OCI-LY1 (cell line): ENCODE measurements at regions not wholly inside any gene's neighbourhood (a gene's known extent, or its start where the extent isn't known, plus 50 kb on each side); places are given as distances from the start of the nearest gene placed in this dataset.

Experiments used
- H2AFZ ChIP-seq: fragments of 200-600 bp; sonication (generic), shearing (Covaris generic); 2 replicates; pipeline ENCODE4 v1.6.0; 2014; ENCODE audit warnings: antibody characterized with exemption, mild to moderate bottlenecking, low read length
- H3F3A ChIP-seq: fragments of 200-600 bp; sonication (generic), shearing (Covaris generic); 2 replicates; pipeline ENCODE4 v1.6.0; 2014; ENCODE audit warnings: mild to moderate bottlenecking, antibody characterized with exemption, low read length, moderate library complexity; ENCODE audit not compliant: insufficient read depth
- H3K27ac ChIP-seq: fragments of 200-600 bp; sonication (generic); 2 replicates; pipeline ENCODE4 v1.5.1; 2014; ENCODE audit warnings: low read length, mixed run types, mild to moderate bottlenecking, low read depth; ENCODE audit not compliant: poor library complexity, severe bottlenecking
- H3K27me3 ChIP-seq: fragments of 200-600 bp; sonication (generic); 2 replicates; pipeline ENCODE4 v1.6.0; 2014; ENCODE audit warnings: antibody characterized with exemption, mild to moderate bottlenecking, low read length, moderate library complexity; ENCODE audit not compliant: insufficient read depth
- H3K36me3 ChIP-seq: fragments of 200-600 bp; sonication (generic); 2 replicates; pipeline ENCODE4 v1.6.1; 2014; ENCODE audit warnings: mild to moderate bottlenecking, antibody characterized with exemption, low read length, moderate library complexity, mixed read lengths; ENCODE audit not compliant: insufficient read depth
- H3K4me1 ChIP-seq: fragments of 200-600 bp; sonication (generic); 2 replicates; pipeline ENCODE4 v1.5.1; 2014; ENCODE audit warnings: mild to moderate bottlenecking, low read length, moderate library complexity; ENCODE audit not compliant: insufficient read depth, severe bottlenecking
- H3K4me2 ChIP-seq: fragments of 200-600 bp; sonication (generic), shearing (Covaris generic); 2 replicates; pipeline ENCODE4 v1.6.1; 2014; ENCODE audit warnings: low read length
- H3K4me3 ChIP-seq: fragments of 200-600 bp; sonication (generic); 2 replicates; pipeline ENCODE4 v1.5.1; 2014; ENCODE audit warnings: low read length, low read depth, mild to moderate bottlenecking, mixed read lengths; ENCODE audit not compliant: poor library complexity, severe bottlenecking
- H3K79me2 ChIP-seq: fragments of 200-600 bp; shearing (Covaris generic); 2 replicates; pipeline ENCODE4 v1.6.1; 2016; ENCODE audit warnings: mixed run types, low read length, mixed read lengths; ENCODE audit not compliant: insufficient read depth
- H3K9ac ChIP-seq: fragments of 200-600 bp; sonication (generic), shearing (Covaris generic); 2 replicates; pipeline ENCODE4 v1.6.1; 2014; ENCODE audit warnings: mild to moderate bottlenecking, low read length, mixed read lengths
- H3K9me2 ChIP-seq: fragments of 200-600 bp; sonication (generic), shearing (Covaris generic); 2 replicates; pipeline ENCODE4 v1.6.1; 2014; ENCODE audit warnings: low read depth, mild to moderate bottlenecking, low read length, mixed read lengths
- H3K9me3 ChIP-seq: fragments of 200-600 bp; shearing (Covaris generic); 2 replicates; pipeline ENCODE4 v1.6.1; 2014; ENCODE audit warnings: low read length, mixed read lengths
- H4K20me1 ChIP-seq: fragments of 200-600 bp; sonication (generic), shearing (Covaris generic); 2 replicates; pipeline ENCODE4 v1.6.0; 2016; ENCODE audit warnings: mild to moderate bottlenecking, low read length; ENCODE audit not compliant: insufficient read depth
- CTCF ChIP-seq: fragments of 200-600 bp; sonication (generic), shearing (Covaris generic); IDR thresholded peaks from 2 replicates; pipeline ENCODE4 v1.5.1; 2017; ENCODE audit warnings: mild to moderate bottlenecking, antibody characterized with exemption, low read length, moderate library complexity, mixed read lengths
- EZH2 ChIP-seq: fragments of 200-600 bp; sonication (generic), shearing (Covaris generic); IDR thresholded peaks from 2 replicates; pipeline ENCODE4 v1.8.0; 2017; ENCODE audit warnings: borderline replicate concordance, mixed run types, mild to moderate bottlenecking, antibody characterized with exemption, low read length, moderate library complexity, mixed read lengths

GRCh38 chr1:5465281-5465711 is 526.9 kb downstream of the NPHP4 start:
- Histone ChIP-seq H3K9me2 (no peaks in the 10 kb centered on the region), H2AFZ (no peak overlapping the region), H3K27me3 (peaks cover 6% of the 10 kb centered on the region; the same call in 1 of the 2 replicates), H4K20me1 (no peaks in the 10 kb centered on the region), H3K4me3 (no peak overlapping the region), H3F3A (no peaks in the 10 kb centered on the region), H3K9ac (no peak overlapping the region), H3K36me3 (no peaks in the 10 kb centered on the region), H3K79me2 (no peaks in the 10 kb centered on the region), H3K4me1 (no peaks in the 10 kb centered on the region), H3K9me3 (no peaks in the 10 kb centered on the region), H3K27ac (no peak overlapping the region), H3K4me2 (no peak overlapping the region)
- TF ChIP-seq CTCF (no peak), EZH2 (no peak)

- TF ChIP-seq CTCF (no peak), EZH2 (no peak)
- no peak overlapping the region for H3K4me2 ChIP-seq
- H3K9me3 ChIP-seq, result no peaks in the 10 kb centered on the region
- H3K79me2 ChIP-seq, result no peaks in the 10 kb centered on the region
- H3K27me3 ChIP-seq, result peaks cover 6% of the 10 kb centered on the region; the same call in 1 of the 2 replicates
- H2AFZ ChIP-seq, result no peak overlapping the region
- H3K9me2 ChIP-seq, result no peaks in the 10 kb centered on the region
- no peaks in the 10 kb centered on the region for H4K20me1 ChIP-seq
- no peaks in the 10 kb centered on the region for H3K36me3 ChIP-seq
- no peak overlapping the region for H3K27ac ChIP-seq
- no peaks in the 10 kb centered on the region for H3F3A ChIP-seq
- H3K4me1 ChIP-seq, result no peaks in the 10 kb centered on the region
- no peak overlapping the region for H3K9ac ChIP-seq
- no peak overlapping the region for H3K4me3 ChIP-seq
Measured at GRCh38 chr1:5464366-5464765, 527.9 kb downstream of the NPHP4 start.

GRCh38 chr1:5460974-5461373 is 531.3 kb downstream of the NPHP4 start:
- no peak overlapping the region for H3K9ac ChIP-seq
- no peaks in the 10 kb centered on the region for H3K9me2 ChIP-seq
- no peaks in the 10 kb centered on the region for H3K4me1 ChIP-seq
- H3K79me2 ChIP-seq, result no peaks in the 10 kb centered on the region
- no peak overlapping the region for H3K4me2 ChIP-seq
- TF ChIP-seq CTCF (no peak), EZH2 (no peak)
- no peaks in the 10 kb centered on the region for H3K27me3 ChIP-seq
- H3K9me3 ChIP-seq, result no peaks in the 10 kb centered on the region
- no peak overlapping the region for H2AFZ ChIP-seq
- H3K36me3 ChIP-seq, result no peaks in the 10 kb centered on the region
- H3K4me3 ChIP-seq, result no peak overlapping the region
- no peak overlapping the region for H3K27ac ChIP-seq
- no peaks in the 10 kb centered on the region for H3F3A ChIP-seq
- H4K20me1 ChIP-seq, result no peaks in the 10 kb centered on the region
